Mesenteric fat pad (tissue), 1 donor: ENCODE measurements at regions not wholly inside any gene's neighbourhood (a gene's known extent, or its start where the extent isn't known, plus 50 kb on each side); places are given as distances from the start of the nearest gene placed in this dataset.

Source experiments
- DNase-seq: peaks from one replicate; pipeline ENCODE4 v3.0.0-alpha.2; 2020; ENCODE audit warnings: low spot score
- donor health status: DM: yes; HTN: yes; CAD: no.

DNA sequence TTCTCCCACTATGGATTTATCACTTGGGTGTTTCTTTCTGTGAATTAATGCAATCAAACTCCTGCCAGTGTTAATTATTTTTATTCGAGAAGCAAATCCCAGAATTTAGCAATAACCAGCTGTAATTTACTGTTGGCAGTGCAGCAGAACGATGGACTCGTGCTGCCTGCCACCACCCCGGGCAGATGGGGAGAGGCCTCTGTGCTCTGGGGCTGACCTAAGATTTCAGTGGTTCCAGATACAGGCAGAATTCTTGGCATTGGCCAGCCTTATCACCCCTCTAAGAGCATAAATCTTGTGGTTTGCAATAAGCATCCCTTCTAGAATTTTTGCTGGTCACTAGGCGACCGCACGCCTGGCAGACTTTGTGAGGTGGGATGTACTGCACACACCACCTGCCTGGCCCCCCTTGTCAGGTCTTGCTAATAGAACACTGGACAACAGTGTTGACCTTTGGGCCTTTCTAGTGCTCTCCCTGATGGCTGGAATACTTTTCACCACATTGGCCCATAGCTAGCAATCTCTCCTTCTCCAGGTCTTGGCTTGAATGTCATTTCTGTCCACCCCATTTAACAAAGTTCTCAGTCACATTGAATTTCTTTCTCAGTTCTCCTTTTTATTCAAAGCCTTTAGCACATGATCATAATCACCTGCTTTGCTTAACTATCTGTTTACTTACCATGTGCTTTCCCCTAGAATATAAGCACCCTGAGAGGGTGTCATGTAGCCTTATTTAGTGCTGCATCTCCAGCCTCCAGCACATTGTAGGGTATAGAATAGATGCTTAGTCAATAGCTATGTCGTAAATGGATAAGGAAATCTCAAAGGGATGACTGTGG is 122.1 kb upstream of the DYNLRB2 start:
- no peak for DNase-seq

DNA sequence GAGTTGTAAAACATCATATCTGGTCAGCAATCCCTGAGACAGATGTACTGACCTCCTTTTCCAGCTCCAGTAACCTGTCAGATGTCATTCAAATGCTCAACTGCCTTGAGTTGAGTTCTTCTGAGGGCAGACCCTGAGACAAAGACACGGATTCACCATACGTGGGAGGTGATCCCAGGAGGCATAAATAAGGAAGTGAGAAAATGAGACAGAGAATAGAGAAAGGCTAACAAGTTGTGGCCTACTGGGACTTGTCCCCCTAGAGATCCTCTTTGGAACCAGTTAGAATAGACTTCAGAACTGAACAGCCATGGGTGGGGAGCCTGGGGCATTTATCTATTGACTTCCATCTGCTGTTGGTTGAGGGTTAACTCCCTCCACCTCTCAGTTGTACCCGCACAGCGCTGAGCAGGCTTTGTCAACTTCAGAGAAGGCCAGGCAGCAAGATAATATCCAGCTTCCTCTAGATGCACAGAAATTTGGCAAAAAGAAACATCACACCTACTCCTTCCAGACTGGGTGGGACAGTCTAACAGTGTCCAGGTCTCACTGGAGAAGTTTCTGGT is 123.0 kb upstream of the DYNLRB2 start:
- no peak for DNase-seq

DNA sequence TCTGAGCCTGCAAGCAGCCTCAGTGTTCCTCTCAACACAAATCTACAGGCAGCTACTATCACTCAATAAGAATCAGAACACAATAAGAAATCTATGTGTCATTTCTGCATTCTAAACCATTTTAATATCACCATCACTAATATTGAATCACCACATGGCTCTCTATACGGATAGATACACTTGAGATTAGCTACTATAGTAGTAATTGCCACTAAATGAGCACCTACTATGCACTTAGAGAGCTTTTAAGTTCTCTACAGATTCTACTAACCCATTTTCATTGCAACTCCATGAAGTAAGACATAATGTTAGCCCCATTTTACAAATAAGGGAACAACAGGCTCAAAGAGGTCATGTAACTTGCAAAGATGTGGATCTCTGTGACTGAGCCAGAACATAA is 132.8 kb upstream of the DYNLRB2 start:
- DNase-seq, result no peak

DNA sequence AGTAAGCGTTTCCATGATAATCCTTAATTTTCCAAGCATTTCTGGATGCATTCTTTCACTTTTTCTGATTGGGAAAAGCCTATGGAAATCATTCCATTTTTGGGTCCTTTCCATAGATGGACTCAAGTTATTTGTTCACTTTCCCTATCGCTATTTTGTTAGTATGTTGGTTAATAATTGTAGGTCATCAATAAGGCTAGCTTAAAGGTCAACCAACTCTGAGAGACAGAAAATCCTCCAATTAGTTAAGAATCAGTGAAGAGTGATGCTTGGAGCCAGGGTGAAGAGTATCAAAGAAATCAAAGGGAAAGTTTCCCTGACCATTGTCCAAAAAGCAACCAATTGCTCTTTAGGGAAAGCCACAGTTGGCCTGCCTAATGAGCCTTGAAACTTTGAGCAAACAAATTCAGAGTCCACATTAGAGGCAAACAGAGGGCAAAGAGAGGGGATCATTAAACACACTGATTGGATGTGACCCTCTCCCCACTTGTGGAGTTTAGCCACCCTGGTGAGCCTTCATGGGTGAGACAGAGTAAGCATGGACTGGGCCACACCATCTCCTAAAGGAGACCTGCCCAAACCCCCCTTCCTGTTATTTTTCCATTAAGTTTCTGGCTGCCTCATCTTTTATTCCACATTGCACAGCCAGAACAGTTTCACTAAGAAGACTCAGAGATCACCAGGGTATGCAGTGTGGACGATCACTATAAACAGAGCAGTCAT is 133.4 kb upstream of the DYNLRB2 start:
- DNase-seq, result no peak

DNA sequence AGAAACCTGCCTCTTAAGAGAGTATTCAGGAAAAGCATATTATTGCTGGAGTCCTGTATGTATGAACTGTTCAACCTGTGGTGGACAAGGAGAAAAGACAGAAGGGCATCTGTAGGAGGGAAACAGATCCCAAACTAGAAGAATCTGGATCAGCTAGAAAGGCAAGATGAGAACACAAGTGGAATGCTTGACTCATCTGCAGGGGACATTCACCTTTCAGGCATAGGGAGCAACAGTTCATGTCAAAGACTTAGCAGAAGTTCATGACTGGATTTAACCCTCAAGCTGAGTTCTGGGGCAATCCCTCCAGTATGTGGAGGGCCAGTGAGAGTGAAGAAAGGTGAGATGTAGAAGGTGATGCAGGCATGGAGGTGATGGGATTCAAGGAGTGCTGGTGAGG is 135.9 kb upstream of the DYNLRB2 start:
- no peak for DNase-seq

DNA sequence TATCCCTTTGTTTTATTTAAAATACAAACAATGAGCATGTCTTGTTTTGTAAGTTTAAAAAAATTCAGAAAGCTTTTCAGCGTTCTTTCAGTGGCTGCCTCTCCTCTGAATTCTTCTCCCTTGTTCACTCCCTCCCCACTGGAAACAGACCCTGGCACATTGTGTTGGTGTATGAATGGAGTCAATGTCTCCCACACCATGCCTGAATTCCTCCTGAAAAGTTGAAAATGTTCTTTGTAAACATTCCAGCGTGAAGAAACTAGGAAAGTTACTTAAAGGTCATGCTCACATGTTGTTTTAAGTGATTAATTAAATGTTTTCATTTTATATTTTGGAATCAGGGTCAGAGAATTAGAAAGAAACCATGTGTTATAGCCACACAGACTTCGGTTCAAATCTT is 136.9 kb upstream of the DYNLRB2 start:
- no peak for DNase-seq

DNA sequence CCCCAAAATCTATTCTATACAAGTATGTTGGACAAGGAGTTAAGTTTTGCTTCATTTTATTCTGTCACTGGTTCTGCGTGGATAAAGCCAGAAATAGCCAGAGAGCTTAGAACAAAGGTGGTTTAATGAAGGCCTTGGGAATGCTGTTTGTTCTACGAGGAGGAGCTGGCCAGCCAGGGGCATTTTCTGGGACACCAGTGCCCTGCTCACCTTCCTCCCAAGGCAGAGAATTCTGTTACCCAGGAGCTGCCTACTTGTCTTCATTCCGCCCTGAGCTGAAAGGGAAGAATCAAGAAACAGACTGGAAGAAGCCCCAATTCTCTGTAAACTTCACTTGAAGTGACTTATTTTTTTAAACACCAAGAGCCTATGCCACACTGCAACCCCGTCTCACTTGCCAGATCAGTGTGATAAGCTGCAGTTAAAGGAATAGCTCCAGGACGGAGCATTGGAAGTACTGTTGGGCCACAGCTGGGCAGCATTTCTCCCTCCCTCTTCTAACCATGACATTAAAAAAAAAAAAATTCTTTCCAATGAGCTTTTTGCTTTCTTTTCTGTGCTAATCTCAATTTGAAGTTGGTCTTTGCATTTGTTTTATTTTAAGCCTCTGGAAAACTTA is 149.8 kb upstream of the DYNLRB2 start:
- no peak for DNase-seq

DNA sequence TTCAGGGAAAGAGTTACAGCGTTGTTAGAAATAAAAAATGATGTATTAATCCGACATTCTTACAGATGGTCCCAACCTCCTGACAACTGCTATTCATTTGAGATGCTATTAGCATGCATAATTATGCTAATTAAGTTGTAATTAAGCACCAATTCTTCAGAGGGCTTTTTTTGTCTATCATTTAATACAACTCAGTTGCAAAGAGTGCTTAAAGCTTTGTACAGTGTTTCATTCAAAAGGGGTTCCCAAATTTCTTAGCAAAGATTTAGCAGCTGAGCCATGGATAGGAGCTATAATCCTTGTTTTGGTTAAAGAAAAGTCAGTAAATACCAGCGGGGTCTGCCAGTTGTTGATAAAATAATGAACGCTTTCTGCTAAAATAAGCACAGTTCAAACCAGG is 150.7 kb upstream of the DYNLRB2 start:
- DNase-seq, result no peak

DNA sequence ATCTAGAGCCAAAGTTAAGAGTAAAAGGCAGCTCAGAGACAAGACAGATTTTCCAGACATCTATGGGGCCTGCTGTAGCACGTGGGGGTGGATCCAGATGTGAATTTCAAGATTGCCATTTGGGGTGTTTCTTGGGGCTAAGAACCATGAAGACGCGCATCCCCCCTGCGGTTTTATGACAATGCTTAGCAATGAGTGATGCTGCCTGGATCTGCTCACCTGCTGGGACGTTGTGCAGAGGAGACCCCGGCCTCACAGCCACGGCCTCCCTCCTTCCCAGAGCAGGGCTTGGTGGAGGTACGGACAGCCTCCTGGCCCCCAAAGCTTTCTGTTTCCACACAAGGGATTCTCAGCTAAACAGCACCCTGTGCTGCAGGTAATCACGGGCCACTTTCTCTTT is 151.5 kb upstream of the DYNLRB2 start:
- DNase-seq, result no peak

DNA sequence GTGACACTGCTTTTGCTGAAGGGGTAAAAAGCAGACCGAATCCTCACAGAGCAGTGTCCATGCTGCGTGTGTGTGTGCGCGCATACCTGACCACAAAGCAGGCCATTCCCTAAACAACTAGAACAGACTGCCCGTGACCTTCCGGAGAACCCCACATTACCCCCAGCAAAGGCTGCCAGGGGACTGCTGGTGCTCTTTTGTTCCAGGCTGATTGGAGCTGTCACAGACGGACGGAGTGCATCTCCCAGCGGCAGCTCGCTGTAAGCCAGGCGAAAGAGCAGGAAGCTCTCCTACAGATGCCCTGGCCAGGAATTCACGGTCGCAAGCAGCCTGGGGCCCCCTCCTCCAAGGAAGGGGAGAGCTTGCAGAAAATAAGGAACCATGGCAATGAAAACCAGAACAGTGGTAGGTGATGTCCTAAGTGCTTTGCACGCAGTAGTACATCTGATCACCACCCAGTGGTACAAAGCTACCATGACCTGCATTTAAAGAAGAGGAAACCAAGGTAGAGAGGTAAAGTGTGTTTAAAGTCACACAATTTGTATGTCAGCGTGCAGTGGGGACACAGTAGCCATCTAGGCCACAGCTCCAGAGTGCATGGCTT is 153.4 kb upstream of the DYNLRB2 start:
- no peak for DNase-seq

DNA sequence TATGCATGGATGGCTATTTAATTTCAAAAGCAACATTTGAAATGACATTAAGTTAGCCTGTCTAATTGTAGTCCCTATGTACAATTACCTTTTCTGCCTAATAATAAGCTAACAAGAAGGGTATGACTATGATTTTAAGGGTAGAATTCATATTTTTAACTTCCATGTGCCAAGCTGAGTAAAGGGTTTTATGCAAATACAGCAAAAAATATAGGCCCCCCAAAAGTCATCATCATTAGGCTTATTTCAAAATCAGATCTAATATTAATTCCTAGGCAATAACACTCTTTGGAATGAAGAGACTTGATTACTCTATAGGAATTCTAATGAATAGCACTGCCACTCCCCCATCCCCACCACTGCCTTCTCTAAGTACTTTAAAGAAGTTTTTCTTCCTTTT is 155.9 kb upstream of the DYNLRB2 start:
- DNase-seq, result no peak

DNA sequence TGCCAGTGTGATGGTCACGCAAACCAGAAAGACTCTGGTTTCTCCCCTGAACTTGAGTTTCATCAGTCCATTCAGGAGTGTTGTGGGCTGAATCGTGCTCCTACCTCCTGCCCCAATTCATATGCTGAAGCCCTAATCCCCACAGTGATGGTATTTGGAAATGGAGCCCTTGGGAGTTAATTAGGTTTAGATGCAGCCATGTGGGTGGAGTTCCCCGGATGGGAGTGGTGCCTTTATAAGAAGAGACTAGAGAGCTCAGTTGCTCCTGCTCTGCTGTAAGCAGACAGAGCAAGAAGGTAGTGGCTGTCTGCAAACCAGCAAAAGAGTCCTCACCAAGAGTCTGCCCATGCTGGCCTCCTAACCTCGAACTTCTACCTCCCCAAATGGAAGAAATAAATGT is 160.3 kb upstream of the DYNLRB2 start:
- DNase-seq, result no peak

DNA sequence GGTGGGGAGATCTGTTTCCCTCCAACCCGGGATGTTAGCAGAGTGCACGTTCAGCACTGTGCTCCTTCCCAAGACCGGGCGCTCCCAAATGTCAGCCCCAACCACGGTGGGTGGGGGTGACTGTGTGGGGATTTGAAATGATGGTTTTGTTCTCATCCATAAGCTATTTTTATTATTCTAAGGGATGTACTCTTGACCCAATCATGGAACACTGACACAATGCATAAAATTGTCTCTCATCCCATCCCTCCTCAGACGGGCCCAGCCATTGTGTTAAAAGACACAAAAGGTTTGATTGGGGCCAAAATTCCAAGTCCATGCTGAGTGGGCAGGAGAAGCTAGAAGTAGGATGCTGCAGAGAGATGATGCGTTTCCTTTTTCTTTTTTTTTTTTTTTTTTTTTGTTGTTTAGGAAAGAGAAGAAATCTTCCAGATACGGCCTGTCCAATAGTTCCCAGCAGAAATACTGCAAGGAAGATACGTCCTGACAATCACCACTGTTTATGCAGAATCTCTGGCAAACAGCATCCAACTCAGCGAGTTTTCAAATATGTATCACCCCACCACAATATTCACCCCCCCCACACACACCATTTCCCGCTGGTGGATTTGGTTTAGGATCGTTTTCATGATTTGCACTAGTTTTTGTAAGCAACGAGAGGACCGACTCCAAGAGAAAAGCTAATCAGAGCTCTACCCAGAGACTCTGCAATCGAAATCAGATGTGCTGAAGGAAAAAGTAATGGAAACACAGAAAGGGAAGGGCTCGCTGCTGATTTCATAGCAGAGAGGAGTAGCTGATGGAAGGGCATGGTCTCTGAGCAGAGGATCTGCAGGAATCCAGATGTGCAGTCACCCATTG is 163.5 kb upstream of the DYNLRB2 start:
- DNase-seq, result no peak

DNA sequence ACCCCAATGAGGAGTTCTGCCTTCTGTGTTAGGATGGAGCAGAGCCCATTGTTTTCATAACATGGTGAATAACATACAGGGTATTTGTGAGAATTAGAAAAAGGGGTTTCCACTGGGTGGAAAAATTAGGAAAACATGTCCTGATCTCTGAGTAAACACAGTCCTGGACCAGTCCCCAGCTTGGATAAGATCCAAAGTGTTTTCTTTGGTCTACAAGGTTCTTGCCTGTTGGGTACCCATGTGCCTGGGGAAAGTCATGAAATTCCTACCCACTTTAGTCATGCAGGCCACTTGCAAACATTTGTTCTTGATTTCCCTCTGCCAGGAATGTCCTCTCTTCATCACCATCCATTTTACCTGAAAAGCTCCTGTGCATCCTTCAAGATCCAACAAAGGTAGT is 164.8 kb upstream of the DYNLRB2 start:
- DNase-seq, result no peak

DNA sequence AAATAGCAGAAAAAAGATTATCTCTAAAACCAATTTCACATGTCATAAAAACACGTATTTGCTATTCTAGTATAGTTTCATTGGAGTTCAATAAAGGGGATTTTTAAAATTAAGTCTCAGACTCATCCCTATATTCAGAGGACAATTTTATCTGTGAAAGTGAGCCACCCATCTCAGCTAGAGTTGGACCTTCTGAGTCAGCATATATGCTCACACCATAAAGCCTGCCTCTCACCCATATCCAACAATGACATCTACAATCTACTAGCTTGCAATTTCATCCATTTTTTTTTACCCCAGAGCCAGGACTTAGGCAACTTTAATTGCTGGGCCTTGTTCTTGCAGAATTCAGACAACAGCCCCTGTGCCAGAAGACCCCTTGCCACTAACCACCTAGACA is 165.3 kb upstream of the DYNLRB2 start:
- no peak for DNase-seq

DNA sequence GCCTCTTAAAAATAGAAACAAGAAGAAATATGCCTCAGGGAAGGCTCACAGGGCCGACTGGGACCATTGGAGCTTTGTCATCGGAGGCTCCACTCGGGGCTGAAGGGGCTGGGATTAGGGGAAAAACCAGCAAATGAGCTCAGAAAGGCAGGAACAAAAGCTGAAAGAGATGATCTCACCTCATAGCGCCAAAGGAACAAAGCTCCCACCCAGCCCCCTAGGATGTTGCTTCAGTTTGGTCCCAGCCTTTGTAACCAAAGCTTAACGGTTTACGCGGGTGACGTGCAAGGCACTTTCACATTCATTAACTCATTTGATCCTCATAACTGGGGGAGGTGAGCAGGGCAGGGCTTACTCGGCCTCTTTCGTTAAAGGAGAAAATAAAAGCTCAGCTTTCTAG is 168.5 kb upstream of the DYNLRB2 start:
- DNase-seq, result no peak

DNA sequence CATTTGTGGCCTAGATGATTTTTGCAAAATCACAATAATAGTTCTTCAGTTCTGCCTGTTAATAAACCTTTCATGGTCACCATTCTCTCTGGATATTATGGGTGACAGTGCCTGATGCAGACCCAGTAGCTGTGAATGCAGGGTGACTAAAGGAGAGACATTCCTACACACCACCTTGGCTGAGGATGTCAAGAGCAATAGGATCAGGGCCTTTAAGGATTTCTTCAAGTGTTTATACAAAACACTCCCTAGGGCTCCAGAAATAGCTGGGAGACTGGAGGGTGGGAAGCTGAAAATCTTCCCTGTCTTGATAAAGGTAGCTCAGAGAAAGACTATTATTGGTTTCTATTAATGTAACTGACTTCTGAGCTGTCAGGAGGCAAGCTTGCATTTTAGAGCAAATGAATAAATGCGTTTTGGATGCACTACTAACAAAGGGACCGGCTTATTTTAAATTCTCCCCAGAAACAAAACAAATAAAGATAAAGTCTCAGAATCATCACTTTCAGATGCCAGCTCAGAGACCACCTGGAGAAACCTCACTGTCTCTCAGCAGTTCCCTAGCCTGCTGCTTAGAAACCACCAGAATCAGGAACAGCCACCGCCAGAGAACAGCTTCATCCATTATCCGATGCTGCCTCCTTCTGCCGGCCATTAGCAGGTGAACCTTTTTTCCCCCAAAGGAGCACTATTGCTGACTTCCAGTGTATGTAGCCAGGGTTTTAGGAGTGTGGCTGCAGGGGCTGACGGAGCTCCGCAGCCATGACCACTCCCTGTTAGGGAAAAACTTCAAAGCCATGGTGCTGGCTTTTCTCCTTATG is 171.4 kb upstream of the DYNLRB2 start:
- no peak for DNase-seq

DNA sequence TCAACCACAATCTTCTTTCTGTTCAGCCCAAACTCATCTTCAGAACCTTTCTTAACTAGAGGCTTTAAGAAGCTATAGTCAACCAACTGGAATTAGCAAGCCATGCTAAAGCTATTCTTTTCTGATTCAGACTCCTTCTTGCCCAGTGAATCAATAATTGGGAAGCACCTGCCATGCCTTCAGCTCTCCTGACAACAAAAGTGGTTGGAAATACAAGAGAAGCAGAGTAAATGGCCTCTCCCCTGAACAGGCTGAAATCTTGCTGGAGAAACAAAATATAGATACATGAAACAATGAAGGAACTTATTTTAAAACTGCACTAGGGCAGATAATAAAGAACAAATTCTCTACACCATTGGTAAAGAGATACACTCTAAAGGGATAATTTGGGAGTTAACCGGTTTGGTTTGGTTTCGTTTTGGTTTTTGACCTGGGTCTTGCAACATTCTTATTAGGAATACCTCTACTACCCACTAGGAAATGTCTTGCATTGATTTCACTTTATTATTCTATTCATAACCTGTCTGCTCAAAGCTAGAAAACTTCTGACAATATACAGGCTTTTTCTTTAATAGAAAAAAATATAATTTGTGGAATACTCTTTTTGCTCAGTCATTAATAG is 173.6 kb upstream of the DYNLRB2 start:
- DNase-seq, result no peak

DNA sequence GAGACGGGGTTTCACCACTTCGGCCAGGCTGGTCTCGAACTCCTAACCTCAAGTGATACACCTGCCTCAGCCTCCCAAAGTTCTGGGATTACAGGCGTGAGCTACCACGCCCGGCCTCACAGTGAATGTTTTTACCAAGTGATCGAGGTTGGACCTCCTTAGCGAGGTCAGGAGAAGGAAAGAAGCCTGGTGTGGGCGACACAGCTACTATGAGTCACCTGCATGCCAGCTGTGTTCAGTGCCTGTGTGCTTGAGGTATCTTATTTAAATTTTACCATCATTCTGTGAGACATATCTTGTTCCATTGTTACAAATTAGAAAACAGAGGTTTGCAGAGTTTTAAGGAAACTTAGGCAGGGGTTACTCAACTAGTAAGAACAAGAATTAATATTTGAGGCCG is 174.8 kb upstream of the DYNLRB2 start:
- no peak for DNase-seq
